ENCODE measurements at regions not wholly inside any gene's neighbourhood (a gene's known extent, or its start where the extent isn't known, plus 50 kb on each side); places are given as distances from the start of the nearest gene placed in this dataset.

GRCh38 chr1:209531006-209531405 lies 52.5 kb upstream of the CAMK1G start:
- TF ChIP-seq EZH2 (IDR thresholded peaks at IDR 0.05; ENCODE audit: insufficient read depth, poor library complexity, severe bottlenecking): no peak
- TF ChIP-seq EZH2phosphoT487 (IDR thresholded peaks at IDR 0.05; ENCODE audit: insufficient read depth, low read depth): no peak
